HG02852 (cell line): ENCODE measurements at regions not wholly inside any gene's neighbourhood (a gene's known extent, or its start where the extent isn't known, plus 50 kb on each side); places are given as distances from the start of the nearest gene placed in this dataset.
"Not testable (repeated sequence)": the region's sequence is repeated elsewhere in the genome, so short reads cannot be mapped to it uniquely, and the experiment has no call there.

ENCODE experiments used
- ATAC-seq: cut with Tn5 transposase; IDR thresholded peaks from one replicate; pipeline ENCODE4 v1.9.1; 2021; ENCODE audit warnings: mild to moderate bottlenecking, moderate library complexity; ENCODE audit not compliant: unreplicated experiment

DNA sequence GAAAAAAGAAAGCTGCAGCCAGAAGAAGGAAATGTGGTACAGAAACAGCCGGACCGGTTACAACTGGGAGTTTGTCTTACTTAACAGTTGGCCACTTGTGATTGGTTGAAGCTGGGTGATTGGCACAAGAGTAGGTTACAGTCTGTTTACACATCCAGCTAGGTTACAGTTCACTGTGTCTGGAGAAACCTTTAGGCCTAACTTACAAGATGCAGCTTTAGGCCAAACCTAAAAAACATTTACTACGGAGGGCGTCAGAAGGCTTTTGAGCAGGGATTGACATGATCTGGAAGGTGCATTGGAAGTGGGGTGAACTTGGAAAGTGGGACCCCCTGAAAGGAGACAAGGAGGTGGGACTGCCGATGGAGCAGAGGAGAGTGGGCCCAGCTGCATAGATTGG, 122.3 kb downstream of the BANF2 start:
- ATAC-seq: no peak

DNA sequence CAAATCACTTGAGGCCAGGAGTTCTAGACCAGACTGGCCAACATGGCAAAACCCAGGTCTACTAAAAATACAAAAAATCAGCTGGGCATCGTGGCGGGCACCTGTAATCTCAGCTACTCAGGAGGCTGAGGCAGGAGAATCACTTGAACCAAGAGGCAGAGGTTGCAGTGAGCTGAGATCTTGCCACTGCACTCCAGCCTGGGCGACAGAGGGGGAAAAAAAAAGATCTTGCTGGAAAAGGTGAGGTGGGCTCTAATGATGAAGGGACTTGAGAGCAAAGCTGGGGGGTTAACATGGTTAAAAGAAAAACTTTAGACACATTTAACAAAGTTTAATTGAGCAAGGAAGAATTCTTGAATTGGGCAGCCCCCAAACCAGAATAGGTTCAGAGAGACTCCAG, 121.8 kb downstream of the BANF2 start:
- not testable (repeated sequence) for ATAC-seq

DNA sequence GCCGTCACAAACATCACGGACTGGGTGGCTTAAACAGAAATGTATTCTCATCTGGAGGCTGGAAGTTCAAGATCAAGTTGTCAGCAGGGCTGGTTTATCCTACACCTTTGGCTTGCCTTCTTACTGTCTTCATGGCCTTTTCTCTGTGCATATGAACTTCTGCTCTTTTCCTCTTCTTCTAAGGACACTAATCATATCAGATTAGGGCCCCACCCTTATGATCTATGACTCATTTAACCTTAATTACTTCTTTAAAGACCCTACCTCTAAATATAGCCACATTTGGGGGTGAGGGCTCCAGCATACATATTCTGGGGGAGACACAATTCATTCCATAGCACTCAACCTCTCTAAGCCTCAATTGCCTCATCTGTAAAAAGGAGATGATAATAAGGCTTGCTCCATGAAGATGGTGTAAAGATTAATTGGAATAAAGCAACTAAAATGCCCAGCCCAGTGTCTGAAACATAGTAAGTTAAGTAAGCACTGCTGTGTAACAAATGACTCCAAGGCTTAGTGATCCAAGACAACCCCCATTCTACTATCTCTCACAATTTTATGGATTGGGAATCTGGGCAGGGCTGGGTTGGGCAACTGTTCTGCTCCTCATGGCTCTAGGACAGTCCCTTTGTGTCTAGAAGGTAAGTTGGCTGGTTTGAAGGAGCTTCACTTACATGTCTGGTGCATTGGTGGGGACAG, 119.8 kb downstream of the BANF2 start:
- ATAC-seq: no peak

- no peak for ATAC-seq
Measured at GRCh38 chr20:17818187-17818586, 118.4 kb downstream of the BANF2 start.

- no peak for ATAC-seq
Measured at GRCh38 chr20:17816804-17817587, 117.2 kb downstream of the BANF2 start.

DNA sequence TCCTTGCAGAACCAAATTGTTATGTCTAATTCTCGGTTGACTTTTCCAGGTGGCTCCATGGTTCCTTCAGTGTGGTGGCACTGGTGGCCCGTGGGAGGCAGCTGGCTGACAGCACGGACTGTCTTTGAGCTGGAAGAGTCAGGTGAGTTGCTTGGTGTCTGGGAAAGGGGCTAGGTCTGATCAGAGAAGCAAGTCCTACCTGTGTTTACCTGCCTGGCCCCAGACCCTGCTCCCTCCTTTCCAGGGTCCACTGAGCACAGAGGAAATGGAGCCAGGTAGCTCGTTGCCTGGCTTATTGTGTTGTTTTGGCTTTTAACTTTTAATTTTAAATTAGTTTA, 111.8 kb downstream of the BANF2 start:
- no peak for ATAC-seq

DNA sequence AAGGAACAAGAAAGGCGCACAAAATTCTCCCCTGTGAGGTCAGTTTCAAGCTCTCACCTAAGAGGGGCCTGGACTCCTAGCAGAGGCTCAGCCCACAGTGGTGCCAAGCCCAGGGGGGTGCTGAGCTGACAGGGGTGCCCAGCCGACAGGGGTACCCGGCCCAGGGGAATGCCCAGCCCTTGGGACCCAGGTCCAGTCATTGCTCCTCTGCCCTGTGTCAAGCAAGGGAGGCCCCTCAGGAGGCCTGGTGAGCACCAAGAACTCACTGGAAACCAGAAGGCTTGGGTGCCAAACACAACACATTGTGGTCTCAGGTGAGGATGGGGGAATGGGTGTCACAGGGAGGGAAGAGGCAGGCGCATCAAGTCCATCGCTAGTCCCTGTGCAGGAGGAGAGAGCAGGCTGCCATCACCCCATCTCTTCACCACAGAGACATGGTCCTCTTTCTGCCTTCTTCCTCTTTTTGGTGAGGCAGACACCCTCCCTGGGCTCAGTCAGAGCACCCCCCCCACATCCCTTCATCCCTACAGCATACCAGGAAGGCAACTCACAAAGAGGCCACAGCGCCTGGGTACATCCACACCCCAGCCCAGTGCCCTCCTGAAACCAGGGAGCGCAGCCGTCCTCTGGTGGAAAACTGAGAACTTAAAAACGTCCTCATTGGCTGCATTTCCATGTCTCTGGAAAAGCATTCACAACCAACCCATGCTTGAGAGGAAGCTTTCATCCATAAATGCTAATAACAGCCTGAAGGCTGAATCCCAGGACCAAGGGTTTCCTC, 111.3 kb downstream of the BANF2 start:
- no peak for ATAC-seq

DNA sequence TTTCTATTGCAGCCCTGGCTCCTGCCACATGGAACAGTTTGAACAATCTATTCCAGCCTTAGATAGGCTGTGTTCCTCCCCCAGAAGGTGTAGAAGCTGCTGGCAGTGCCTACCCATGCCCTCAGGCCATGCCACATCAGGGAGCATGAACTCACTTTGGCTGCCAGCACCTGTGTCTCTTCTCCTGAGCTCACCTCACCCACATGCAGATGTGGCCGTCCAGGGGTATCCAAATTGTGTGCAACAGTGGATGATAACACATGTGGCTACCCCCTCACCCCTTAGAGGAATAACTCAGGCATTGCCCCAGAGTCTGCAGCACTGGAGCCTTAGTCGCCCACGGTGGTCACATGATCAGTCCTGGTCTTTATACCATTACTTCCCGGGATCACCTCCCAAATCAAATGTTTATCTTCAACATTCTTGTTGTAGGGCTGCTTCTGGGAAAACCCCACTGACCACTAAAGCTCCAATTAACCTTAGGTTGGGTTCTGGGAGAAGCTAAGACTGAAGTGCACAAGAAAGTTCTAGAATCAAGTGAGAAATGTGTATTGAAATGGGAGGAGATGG, 110.4 kb downstream of the BANF2 start:
- no peak for ATAC-seq

GRCh38 chr20:17809362-17810061, 109.7 kb downstream of the BANF2 start:
- no peak for ATAC-seq

GRCh38 chr20:17808782-17809181, 109.0 kb downstream of the BANF2 start:
- ATAC-seq: no peak

GRCh38 chr20:17808357-17808756, 108.6 kb downstream of the BANF2 start:
- no peak for ATAC-seq

DNA sequence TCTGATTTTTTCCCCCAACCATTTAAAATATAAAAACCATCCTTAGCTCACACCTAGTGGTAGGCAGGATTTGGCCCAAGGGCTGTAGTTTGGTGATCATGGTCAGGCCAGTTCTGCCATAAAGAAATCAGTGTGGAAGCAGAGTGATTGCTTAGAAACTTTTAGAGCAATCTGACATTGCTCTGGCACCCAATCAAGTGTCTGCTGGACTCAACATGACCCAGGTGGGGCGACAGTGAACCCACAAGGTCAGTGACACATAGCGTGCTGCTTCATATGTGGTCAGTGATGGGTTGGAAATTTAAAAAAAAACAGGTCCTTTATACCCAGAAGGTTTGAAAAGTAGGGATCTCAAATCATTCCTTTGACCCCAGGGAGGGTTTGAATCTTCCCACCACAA, 107.9 kb downstream of the BANF2 start:
- ATAC-seq: no peak

GRCh38 chr20:17806739-17807441, 107.1 kb downstream of the BANF2 start:
- ATAC-seq: no peak

- no peak for ATAC-seq
Measured at GRCh38 chr20:17806107-17806506, 106.3 kb downstream of the BANF2 start.

GRCh38 chr20:17803765-17804164, 104.0 kb downstream of the BANF2 start:
- ATAC-seq: no peak

DNA sequence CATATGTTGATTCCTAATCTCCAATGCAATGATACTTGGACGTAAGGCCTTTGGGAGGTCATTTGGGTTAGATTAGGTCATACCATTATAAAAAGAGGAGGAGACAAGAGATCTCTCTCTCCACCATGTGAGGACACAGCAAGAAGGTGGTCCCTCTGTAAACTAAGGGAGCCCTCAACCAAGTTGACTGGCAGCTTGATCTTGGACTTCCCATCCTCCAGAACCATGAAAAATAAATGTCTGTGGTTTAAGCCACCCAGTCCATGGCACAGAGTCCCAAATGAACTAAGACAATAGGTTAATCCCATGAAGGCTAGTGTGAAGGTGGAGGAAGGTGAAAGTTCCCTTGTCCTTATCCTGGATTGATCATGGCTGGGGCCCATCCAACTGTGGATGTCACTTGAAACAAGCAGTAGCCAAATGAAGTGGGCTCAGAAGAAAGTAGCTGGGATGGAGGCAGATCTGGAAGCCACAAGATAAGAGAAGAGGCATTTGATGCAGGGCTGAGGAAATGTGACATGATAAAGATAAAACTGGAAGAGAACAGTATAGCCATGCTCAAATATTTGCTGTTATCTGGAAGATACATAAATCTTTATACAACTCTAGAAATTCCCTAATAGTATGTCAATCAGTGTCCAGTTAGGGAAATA, 99.9 kb downstream of the BANF2 start:
- ATAC-seq: no peak

DNA sequence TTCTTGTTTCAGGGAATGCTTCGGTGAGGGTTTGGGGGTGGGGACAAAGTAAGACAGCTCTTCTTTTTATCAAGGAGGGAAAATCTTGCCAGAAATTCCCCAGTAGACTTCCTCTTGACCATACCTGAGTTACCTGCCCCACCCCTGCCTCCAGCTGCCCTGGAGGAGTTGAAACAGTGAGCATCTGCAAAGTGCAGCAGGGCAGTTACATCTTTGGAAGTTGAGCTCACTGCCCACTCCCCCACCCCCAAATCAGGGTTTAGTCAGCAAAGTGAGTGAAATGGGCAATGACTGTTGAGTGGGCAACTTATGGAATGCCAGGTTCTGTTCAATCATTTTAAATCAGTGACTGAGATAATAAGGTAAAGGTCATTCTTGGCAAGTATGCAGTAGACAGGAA, 98.8 kb downstream of the BANF2 start:
- ATAC-seq: no peak

DNA sequence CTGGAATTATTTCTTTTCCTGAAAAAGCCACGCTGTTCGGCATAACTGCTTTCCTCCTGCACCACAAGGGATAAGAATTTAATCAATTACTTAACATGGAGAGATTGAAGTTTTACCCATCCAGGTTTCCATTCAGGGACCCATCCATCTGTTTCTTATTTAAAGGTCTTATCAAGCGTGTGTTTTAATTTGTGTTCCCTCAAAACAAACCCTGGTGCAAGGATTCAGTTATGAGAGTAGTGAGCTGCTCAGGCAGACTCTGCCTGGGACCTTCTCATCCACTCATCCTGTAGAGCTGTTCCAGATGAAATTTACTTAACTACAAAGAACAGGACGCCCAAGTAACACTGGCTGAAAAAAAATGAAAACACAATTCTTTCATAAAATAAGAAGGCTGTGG, 97.8 kb downstream of the BANF2 start:
- no peak for ATAC-seq

DNA sequence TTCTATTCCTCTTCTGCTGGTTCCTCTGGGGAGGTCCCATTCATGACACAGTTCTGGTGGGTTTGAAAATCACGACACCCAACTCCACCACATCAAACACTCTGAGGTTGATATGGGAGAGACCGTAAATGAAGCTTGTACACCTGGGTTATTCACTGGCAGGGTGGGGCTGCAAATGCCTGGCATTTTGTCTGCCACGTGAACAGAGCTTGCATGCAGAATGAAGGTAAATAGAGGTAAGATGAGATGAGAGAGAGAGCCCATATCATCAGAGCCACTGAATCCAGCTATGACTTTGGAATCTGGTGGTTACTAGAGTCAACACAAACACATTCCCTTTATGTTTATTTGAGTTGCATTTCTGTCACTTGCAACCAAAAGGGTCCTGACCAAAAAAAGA, 97.4 kb downstream of the BANF2 start:
- ATAC-seq: no peak

DNA sequence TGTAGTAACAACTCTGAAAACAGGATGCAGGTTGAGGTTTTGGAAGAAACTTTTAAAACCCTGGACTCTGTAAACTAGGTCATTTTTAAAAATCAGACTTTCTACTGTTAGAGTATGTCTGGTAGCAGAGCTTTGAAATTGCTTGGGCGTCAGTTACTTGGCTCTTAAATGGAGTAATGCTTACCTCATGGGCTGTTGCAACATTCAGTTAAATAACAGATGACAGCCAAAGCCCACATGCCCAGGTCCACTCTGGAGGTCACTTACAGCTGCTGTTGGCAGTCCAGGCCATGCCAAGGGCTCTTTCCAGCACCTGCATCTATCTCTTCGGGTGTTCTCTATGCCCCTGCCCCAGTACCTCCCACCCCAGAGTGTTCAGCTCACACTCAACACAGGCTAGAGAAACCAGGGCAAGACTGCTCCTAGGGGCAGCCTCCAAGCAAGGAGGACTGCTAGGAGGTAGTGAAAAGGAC, 96.4 kb downstream of the BANF2 start:
- no peak for ATAC-seq
